ENCODE measurements at regions not wholly inside any gene's neighbourhood (a gene's known extent, or its start where the extent isn't known, plus 50 kb on each side); places are given as distances from the start of the nearest gene placed in this dataset.

DNA sequence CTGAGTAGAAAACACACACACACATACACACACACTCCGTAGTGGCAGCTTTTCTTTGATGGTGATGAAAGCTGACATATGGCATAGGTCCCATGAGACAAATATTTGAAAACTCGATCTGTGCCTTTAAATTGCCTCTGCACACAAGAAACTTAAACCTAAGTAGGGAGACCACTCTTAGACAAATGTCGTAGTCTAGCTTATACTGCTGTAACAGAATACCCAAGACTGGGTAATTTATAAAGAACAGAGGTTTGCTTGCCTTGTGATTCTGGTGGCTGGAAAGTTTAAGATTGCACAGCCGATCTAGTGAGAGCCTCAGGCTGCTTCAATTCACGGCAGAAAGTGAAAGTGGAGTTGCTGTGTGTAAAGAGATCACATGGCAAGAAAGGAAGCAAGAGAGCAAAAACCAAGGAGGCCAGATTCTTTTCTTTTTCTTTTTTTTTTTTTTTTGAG lies 489.4 kb upstream of the SORCS1 start:
- Mint-ChIP-seq H3K9me3 (no peaks in the 10 kb centered on the region), H3K4me1 (ENCODE audit: unreplicated experiment) (peaks cover 7% of the 10 kb centered on the region), H3K4me3 (peak overlapping the region; percentile 60), H3K27me3 (peaks cover 8% of the 10 kb centered on the region), H3K36me3 (peaks cover 3% of the 10 kb centered on the region), H3K27ac (peak overlapping the region; percentile 39)
- no peak for DNase-seq (ENCODE audit: extremely low spot score, unreplicated experiment)
- TF ChIP-seq, protein P1, sequence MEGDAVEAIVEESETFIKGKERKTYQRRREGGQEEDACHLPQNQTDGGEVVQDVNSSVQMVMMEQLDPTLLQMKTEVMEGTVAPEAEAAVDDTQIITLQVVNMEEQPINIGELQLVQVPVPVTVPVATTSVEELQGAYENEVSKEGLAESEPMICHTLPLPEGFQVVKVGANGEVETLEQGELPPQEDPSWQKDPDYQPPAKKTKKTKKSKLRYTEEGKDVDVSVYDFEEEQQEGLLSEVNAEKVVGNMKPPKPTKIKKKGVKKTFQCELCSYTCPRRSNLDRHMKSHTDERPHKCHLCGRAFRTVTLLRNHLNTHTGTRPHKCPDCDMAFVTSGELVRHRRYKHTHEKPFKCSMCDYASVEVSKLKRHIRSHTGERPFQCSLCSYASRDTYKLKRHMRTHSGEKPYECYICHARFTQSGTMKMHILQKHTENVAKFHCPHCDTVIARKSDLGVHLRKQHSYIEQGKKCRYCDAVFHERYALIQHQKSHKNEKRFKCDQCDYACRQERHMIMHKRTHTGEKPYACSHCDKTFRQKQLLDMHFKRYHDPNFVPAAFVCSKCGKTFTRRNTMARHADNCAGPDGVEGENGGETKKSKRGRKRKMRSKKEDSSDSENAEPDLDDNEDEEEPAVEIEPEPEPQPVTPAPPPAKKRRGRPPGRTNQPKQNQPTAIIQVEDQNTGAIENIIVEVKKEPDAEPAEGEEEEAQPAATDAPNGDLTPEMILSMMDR (conservative IDR thresholded peaks at IDR 0.05): no peak

DNA sequence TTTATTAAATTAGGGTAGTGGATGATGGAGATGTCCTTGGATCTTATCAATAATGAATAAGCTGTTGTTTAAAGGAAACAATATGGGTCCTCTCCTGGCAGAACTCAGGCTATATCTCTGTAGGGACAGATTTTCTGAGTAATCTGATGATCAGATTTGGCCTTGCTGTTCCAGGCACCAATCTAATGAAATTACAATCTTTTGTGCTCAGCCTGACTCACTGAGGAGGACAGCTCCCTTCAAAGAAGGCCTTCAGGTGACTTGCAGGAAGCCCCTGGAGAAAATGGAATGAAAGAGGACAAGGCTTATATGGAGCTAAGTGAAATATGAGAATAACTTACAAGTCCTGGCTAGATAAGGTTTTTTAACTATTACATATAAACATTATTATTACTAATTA lies 486.4 kb upstream of the SORCS1 start:
- H3K36me3 Mint-ChIP-seq: peaks cover 3% of the 10 kb centered on the region
- H3K27me3 Mint-ChIP-seq: peaks cover 4% of the 10 kb centered on the region

DNA sequence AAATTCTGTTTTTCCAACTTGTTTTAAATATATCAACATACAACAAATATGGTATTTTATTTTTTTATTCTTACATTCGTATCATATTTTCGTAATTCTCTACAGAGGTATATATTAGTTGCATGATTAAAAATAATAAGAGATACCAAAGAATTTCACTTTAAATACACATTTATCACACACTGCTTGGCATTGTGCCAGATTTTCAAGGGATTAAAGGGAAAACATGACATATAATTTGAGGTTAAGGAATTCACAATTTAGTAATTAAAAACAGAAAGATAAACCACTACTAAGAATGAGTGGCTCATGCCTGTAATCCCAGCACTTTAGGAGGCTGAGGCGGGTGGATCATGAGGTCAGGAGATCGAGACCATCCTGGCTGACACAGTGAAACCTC lies 484.7 kb upstream of the SORCS1 start:
- no peaks in the 10 kb centered on the region for H3K36me3 Mint-ChIP-seq
- H3K4me1 Mint-ChIP-seq (ENCODE audit: unreplicated experiment): peaks cover 7% of the 10 kb centered on the region
- DNase-seq (ENCODE audit: extremely low spot score, unreplicated experiment): no peak
- H3K27ac Mint-ChIP-seq: no peak overlapping the region
- H3K9me3 Mint-ChIP-seq: no peaks in the 10 kb centered on the region
- TF ChIP-seq, protein P1 (conservative IDR thresholded peaks at IDR 0.05): no peak
- H3K27me3 Mint-ChIP-seq: no peaks in the 10 kb centered on the region
- no peak overlapping the region for H3K4me3 Mint-ChIP-seq

More for the DNA sequence above, 486.4 kb upstream of the SORCS1 start:
- H3K9me3 Mint-ChIP-seq: no peaks in the 10 kb centered on the region
- TF ChIP-seq, protein P1 (conservative IDR thresholded peaks at IDR 0.05): no peak
- H3K4me1 Mint-ChIP-seq (ENCODE audit: unreplicated experiment): peaks cover 7% of the 10 kb centered on the region
- DNase-seq (ENCODE audit: extremely low spot score, unreplicated experiment): no peak
- no peak overlapping the region for H3K4me3 Mint-ChIP-seq
- no peak overlapping the region for H3K27ac Mint-ChIP-seq

DNA sequence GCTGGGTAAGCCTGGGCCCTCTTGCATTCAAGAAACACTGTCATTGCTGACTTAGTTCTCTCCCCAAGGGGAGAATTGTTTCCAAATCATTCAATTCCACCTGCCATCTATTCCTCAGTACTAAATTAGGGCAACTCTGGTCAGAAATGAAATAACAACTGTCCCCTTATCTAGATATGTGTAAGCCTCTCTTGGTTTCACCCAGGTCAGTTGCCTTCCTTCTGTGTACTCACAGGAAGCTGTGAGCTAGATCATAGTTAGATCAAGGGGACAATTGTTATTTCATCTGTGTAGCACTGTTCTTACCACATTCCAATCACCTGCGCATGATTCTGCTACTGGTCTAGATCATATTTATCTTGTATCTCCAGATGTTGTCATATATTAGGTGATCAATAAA lies 483.0 kb upstream of the SORCS1 start:
- TF ChIP-seq, protein P1 (conservative IDR thresholded peaks at IDR 0.05): no peak
- Mint-ChIP-seq H3K9me3 (no peaks in the 10 kb centered on the region), H3K36me3 (no peaks in the 10 kb centered on the region), H3K27ac (no peak overlapping the region), H3K4me3 (no peak overlapping the region), H3K27me3 (no peaks in the 10 kb centered on the region), H3K4me1 (ENCODE audit: unreplicated experiment) (no peaks in the 10 kb centered on the region)
- DNase-seq (ENCODE audit: extremely low spot score, unreplicated experiment): no peak

DNA sequence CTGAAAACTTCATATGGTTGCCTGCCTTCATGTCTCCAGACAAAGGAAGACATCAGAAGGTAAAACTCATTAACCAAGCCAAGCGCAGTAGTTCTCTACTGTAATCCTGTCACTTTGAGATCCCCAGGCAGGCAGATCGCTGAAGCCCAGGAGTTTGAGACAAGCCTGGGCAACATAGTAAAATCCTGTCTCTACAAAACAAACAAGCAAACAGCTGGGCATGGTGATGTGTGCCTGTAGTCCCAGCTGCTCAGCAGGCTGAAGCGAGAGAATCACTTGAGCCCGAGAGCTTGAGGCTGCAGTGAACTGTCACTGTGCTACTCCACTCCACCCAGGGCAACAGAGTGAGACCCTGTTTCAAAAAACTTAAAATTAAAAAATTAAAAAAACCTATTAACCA lies 467.4 kb upstream of the SORCS1 start:
- H3K27ac Mint-ChIP-seq: no peak overlapping the region
- no peak overlapping the region for H3K4me3 Mint-ChIP-seq
- peaks cover 6% of the 10 kb centered on the region for H3K27me3 Mint-ChIP-seq

More for the DNA sequence above, 467.4 kb upstream of the SORCS1 start:
- Mint-ChIP-seq H3K36me3 (no peaks in the 10 kb centered on the region), H3K4me1 (ENCODE audit: unreplicated experiment) (no peaks in the 10 kb centered on the region), H3K9me3 (no peaks in the 10 kb centered on the region)
- no peak for DNase-seq (ENCODE audit: extremely low spot score, unreplicated experiment)
- TF ChIP-seq, protein P1 (conservative IDR thresholded peaks at IDR 0.05): no peak

Data from type B pancreatic cell (in vitro differentiated cells).